Brain pericyte (primary cell): ENCODE measurements at regions not wholly inside any gene's neighbourhood (a gene's known extent, or its start where the extent isn't known, plus 50 kb on each side); places are given as distances from the start of the nearest gene placed in this dataset.
"Not testable (repeated sequence)": the region's sequence is repeated elsewhere in the genome, so short reads cannot be mapped to it uniquely, and the experiment has no call there.

ENCODE experiments used
- DNase-seq: peaks from one replicate; pipeline ENCODE4 v3.0.0-alpha.2; 2012; ENCODE audit warnings: low read depth, low spot score

GRCh38 chr7:4319280-4319679 is 362.8 kb upstream of the FOXK1 start:
- DNase-seq: no peak

DNA sequence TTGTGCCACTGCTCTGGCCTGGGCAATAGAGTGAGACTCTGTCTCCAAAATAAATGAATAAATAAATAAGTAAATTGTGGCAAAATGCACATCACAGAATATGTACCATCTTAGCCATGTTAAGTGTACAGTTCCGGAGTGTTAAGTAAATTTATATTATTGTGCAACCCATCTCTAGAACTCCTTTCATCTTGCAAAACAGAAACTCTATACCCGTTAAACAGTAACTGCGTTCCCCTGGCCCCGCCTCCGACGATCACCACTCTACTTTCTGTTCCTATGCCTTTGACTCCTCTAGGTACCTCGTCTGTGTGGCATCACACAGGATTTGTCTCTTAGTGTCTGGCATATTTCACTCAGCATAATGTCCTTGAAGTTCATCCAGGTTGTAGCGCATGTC is 356.4 kb upstream of the FOXK1 start:
- DNase-seq: no peak

DNA sequence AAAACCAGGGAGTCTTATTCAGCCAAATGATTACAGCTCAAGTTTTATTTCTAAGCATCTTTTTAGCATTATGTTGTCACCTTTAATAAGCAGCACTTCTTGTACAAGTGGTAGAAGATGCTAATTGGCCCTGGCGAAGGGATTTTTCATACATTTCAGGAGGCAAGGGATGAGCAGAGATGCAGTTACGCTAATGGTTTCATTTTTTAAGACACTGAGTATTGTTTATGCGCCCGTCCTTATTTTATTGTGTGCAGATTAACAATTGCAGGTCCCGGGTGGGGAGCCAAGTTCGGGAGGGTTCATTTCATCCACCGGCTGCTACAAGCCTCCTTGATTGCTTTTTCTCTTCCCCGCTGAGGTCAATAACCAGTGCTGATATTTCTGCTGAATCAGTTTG is 350.4 kb upstream of the FOXK1 start:
- DNase-seq: no peak

- DNase-seq: no peak
These were observed 343.5 kb upstream of the FOXK1 start for GRCh38 chr7:4338556-4338955.

- no peak for DNase-seq
These were observed 338.5 kb upstream of the FOXK1 start for GRCh38 chr7:4343272-4344247.

GRCh38 chr7:4345004-4345403 is 337.1 kb upstream of the FOXK1 start:
- DNase-seq: no peak

GRCh38 chr7:4352069-4352468 is 330.0 kb upstream of the FOXK1 start:
- DNase-seq: no peak

DNA sequence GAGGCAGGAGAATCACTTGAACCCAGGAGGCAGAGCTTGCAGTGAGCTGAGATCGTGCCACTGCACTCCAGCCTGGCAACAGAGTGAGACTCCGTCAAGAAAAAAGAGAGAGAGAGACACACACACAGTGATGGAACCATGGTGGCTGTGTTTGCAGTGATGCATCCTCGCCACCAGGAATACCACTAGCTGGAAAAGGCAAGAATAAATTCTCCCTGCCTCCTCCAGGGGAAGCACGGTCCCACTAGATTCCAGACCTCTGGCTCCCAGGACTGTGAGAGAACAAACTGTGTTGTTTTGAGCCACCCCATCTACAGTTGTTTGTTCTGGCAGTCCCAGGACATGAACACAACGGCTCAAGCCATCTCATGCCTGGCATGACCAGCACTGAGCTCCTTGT is 320.3 kb upstream of the FOXK1 start:
- DNase-seq: no peak

DNA sequence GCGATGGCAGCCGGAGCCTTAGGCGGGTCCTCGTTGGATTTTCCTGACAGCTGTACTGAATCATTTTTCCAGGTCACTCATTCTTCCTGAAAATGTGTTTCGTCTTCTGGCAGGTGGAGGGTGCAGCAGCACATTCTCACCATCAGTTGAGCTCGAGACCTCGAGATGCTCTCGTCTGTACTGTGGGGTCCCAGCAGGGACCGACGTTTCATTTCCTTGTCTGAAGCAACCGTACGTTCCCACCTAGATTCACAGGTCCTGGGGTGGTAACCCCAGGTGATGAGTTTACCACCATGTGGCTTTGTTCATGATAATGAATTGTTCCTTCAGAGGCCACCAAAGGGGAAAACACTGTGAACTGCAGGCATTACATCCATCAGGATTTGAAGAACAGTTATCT is 298.5 kb upstream of the FOXK1 start:
- DNase-seq: no peak

GRCh38 chr7:4386190-4386589 is 295.9 kb upstream of the FOXK1 start:
- DNase-seq: no peak

DNA sequence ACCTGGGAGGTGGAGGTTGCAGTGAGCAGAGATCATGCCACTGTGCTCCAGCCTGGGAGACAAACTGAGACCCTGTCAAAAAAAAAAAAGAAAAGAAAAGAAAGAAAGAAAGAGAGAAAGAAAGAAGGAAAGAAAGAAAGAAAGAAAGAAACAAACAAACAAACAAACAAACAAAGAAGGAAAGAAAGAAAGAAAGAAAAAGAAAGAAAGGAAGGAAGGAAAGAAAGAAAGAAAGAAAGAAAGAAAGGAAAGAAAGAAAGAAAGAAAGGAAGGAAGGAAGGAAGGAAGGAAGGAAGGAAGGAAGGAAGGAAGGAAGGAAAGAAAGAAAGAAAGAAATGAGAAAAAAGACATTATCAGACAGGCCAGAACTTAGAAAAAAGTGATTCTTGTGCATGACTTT is 291.0 kb upstream of the FOXK1 start:
- DNase-seq: not testable (repeated sequence)

DNA sequence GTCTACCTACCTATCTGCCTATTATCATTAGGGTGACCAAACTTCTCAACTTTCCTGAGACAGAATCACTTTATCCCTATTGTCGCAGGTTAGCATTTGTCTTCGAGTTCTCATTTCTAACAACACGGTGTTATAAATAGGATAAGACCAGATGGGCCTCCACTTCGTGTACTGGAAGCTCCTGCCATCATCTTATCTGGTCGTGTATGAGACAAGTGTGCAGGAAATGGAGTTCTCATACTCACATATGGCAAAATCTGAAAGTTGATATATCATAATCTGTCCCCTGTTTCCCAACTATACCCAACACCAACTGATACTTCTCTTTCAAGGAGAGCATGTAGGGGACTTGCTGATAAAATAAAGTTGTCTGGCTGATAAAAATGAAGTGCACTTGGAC is 287.4 kb upstream of the FOXK1 start:
- DNase-seq: no peak

DNA sequence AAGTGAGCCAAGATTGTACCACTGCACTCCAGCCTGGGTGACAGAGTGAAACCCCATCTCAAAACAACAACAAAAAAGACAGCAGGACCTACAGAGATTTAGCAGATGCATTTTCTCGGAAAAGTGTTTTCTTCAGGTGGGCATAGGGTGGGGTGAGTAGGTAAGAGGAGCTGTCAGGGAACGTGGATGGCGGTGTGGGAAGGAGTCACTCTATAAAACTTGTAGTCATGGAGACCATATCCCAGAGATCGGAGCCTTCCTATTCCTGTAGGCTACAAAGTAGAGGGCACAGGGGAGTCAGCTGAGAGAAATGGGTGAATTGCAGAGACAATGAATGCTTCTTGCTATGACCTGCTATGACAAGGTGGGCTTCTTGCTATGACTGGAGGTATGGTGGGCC is 283.0 kb upstream of the FOXK1 start:
- no peak for DNase-seq

- DNase-seq: no peak
These were observed 282.5 kb upstream of the FOXK1 start for GRCh38 chr7:4399596-4399995.

- no peak for DNase-seq
These were observed 275.6 kb upstream of the FOXK1 start for GRCh38 chr7:4406288-4407058.

DNA sequence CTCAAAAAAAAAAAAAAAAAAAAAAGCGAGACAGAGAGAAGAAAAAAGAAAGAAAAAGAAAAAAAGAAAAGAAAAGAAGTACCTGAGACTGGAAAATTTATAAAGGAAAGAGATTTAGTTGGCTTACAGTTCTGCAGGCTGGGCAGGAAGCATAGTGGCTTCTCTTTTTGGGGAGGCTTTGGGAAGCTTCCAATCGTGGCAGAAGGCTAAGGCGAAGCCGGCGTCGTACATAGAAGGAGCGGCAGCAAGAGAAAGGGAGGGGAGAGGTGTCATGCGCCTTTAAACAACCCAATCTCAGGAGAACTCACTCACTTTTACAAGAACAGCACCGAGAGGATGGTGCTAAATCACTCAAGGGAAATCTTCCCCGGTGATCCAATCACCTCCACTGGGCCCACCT is 272.1 kb upstream of the FOXK1 start:
- DNase-seq: no peak

DNA sequence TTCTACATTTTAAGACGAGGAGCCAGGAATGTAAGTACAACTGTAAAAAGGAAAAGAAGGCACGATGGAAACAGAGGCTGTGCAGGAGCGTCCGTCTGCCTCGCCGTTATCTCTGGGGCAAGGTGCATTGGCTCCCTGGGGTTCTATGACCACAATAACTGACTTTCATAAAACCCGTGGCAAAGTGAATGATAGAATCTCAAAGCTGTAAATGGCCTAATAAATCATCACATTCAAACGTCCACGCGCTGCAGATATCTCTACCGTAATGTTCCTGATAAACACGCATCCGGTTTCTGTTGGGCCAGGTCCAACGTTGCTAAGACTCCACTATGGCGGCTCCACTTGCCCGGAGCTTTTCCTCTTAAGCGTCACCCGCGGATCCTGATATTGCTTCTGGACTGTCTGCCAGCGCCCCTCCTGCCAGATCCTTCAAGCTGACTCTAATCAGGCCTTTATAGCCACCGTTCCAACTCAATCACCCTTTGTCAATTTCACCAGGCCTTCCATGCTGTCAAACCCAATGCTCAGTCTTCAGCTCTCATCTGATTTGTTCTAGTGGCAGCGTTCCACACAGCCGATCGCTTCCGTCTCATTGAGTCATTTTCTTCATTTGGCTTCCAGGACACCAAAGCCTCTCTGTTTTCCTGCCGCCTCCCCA is 265.6 kb upstream of the FOXK1 start:
- no peak for DNase-seq

DNA sequence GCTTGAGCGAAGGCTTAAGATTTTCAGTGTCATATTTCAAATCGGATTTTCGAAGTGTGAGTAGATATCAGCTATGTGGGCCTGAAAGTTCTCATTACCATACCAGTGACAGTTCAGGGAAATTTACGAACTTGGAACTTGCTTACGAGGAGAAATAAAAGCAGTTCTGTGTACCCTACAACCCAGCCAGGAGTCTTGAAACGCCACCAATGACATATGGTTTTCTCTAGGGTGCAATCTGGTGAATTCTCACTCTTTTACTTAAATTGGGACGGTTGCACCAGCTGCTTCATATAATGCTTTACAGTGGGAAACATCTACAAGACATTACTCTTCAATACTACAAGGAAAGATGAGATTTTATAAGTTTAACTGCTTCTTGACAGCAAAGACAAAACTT is 253.6 kb upstream of the FOXK1 start:
- DNase-seq: no peak

GRCh38 chr7:4430227-4430626 is 251.9 kb upstream of the FOXK1 start:
- DNase-seq: no peak

- DNase-seq: no peak
These were observed 247.8 kb upstream of the FOXK1 start for GRCh38 chr7:4434306-4434705.

- DNase-seq: no peak
These were observed 245.7 kb upstream of the FOXK1 start for GRCh38 chr7:4436361-4436895.

GRCh38 chr7:4436936-4437335 is 245.2 kb upstream of the FOXK1 start:
- DNase-seq: no peak
